Endothelial cell of umbilical vein (primary cell): ENCODE measurements at regions not wholly inside any gene's neighbourhood (a gene's known extent, or its start where the extent isn't known, plus 50 kb on each side); places are given as distances from the start of the nearest gene placed in this dataset.

Source experiments
- CTCF ChIP-seq, 2 donors: IDR thresholded peaks; 1 replicate in 1 of 2; 2 replicates in 1 of 2; pipeline ENCODE4 v1.5.1; 2011; ENCODE audit warnings: low read length in 2 of 2, mild to moderate bottlenecking in 2 of 2, moderate library complexity in 2 of 2, control low read depth in 1 of 2, inconsistent platforms in 1 of 2, low read depth in 1 of 2; ENCODE audit not compliant: insufficient read depth in 1 of 2; ENCODE audit errors: extremely low read depth in 1 of 2
- EZH2 ChIP-seq: IDR thresholded peaks from 2 replicates; pipeline ENCODE4 v1.6.1; 2012; ENCODE audit warnings: borderline replicate concordance, low read depth, mild to moderate bottlenecking, moderate library complexity, low read length, inconsistent platforms; ENCODE audit not compliant: severe bottlenecking
- GATA2 ChIP-seq: IDR thresholded peaks from 2 replicates; pipeline ENCODE4 v1.7.0; 2011; ENCODE audit warnings: low read depth, mild to moderate bottlenecking, moderate library complexity, mixed read lengths, low read length; ENCODE audit not compliant: insufficient read length, insufficient read depth
- POLR2A ChIP-seq: IDR thresholded peaks from 2 replicates; pipeline ENCODE4 v1.6.1; 2012; ENCODE audit warnings: low read depth, mild to moderate bottlenecking, control low read depth, low read length
- POLR2AphosphoS5 ChIP-seq: IDR thresholded peaks from 2 replicates; pipeline ENCODE4 v1.6.1; 2012; ENCODE audit warnings: low read depth, mild to moderate bottlenecking, control low read depth, low read length, moderate library complexity; ENCODE audit not compliant: insufficient read depth

- TF ChIP-seq CTCF (IDR thresholded peaks at IDR 0.05; ENCODE audit: extremely low read depth in 1 of 2, insufficient read depth in 1 of 2, low read depth in 1 of 2, low read length in 2 of 2), result no peak
- no peak for TF ChIP-seq GATA2
- no peak for TF ChIP-seq POLR2A
- no peak for TF ChIP-seq EZH2
- TF ChIP-seq POLR2AphosphoS5, result no peak
Measured at GRCh38 chr14:30016002-30016401, 88.4 kb upstream of the PRKD1 start.
